Type B pancreatic cell (in vitro differentiated cells): ENCODE measurements at regions not wholly inside any gene's neighbourhood (a gene's known extent, or its start where the extent isn't known, plus 50 kb on each side); places are given as distances from the start of the nearest gene placed in this dataset.
"Not testable (repeated sequence)": the region's sequence is repeated elsewhere in the genome, so short reads cannot be mapped to it uniquely, and the experiment has no call there.

Experiments used
- DNase-seq: peaks from one replicate; pipeline ENCODE4 v3.0.0; 2021; ENCODE audit warnings: mixed read lengths; ENCODE audit not compliant: unreplicated experiment; ENCODE audit errors: extremely low spot score
- H3K27ac Mint-ChIP-seq: 2 replicates; pipeline ENCODE4 v1.8.0; 2021; ENCODE audit warnings: mild to moderate bottlenecking, mixed read lengths
- H3K27me3 Mint-ChIP-seq: 2 replicates; pipeline ENCODE4 v1.8.0; 2021; ENCODE audit warnings: mixed read lengths
- H3K36me3 Mint-ChIP-seq: 2 replicates; pipeline ENCODE4 v1.8.0; 2021; ENCODE audit warnings: mixed read lengths
- H3K4me1 Mint-ChIP-seq: one replicate; pipeline ENCODE4 v1.8.0; 2021; ENCODE audit warnings: mixed read lengths; ENCODE audit not compliant: unreplicated experiment
- H3K4me3 Mint-ChIP-seq: 2 replicates; pipeline ENCODE4 v1.8.0; 2021; ENCODE audit warnings: mild to moderate bottlenecking, mixed read lengths
- H3K9me3 Mint-ChIP-seq: 2 replicates; pipeline ENCODE4 v1.8.0; 2021; ENCODE audit warnings: mixed read lengths
- CTCF ChIP-seq: fragments of 200-600 bp; sonication (generic); conservative IDR thresholded peaks from 2 replicates; pipeline ENCODE4 v1.5.0; 2021; ENCODE audit warnings: antibody characterized with exemption, mild to moderate bottlenecking

- Mint-ChIP-seq H3K36me3 (no peaks in the 10 kb centered on the region), H3K27me3 (no peaks in the 10 kb centered on the region), H3K4me1 (no peaks in the 10 kb centered on the region), H3K27ac (no peak overlapping the region), H3K4me3 (no peak overlapping the region), H3K9me3 (peaks cover 2% of the 10 kb centered on the region)
- DNase-seq: no peak
- TF ChIP-seq CTCF: no peak
Observed at GRCh38 chr2:111246620-111247061, 125.9 kb downstream of the BCL2L11 start.

GRCh38 chr2:111247491-111247890 is 126.8 kb downstream of the BCL2L11 start:
- no peaks in the 10 kb centered on the region for H3K36me3 Mint-ChIP-seq
- H3K27ac Mint-ChIP-seq: no peak overlapping the region
- H3K9me3 Mint-ChIP-seq: peaks cover 10% of the 10 kb centered on the region
- H3K27me3 Mint-ChIP-seq: no peaks in the 10 kb centered on the region
- no peak for DNase-seq
- no peak overlapping the region for H3K4me3 Mint-ChIP-seq
- H3K4me1 Mint-ChIP-seq: no peaks in the 10 kb centered on the region
- TF ChIP-seq CTCF: no peak

- no peak for DNase-seq
- TF ChIP-seq CTCF: no peak
- H3K27ac Mint-ChIP-seq: no peak overlapping the region
- no peaks in the 10 kb centered on the region for H3K27me3 Mint-ChIP-seq
- no peaks in the 10 kb centered on the region for H3K4me1 Mint-ChIP-seq
- no peaks in the 10 kb centered on the region for H3K36me3 Mint-ChIP-seq
- no peak overlapping the region for H3K4me3 Mint-ChIP-seq
- H3K9me3 Mint-ChIP-seq: peaks cover 15% of the 10 kb centered on the region
Observed at GRCh38 chr2:111249806-111250205, 129.1 kb downstream of the BCL2L11 start.

GRCh38 chr2:111250448-111251030 is 129.8 kb downstream of the BCL2L11 start:
- Mint-ChIP-seq H3K36me3 (no peaks in the 10 kb centered on the region), H3K4me3 (no peak overlapping the region), H3K9me3 (peaks cover 15% of the 10 kb centered on the region), H3K27ac (no peak overlapping the region), H3K27me3 (no peaks in the 10 kb centered on the region), H3K4me1 (no peaks in the 10 kb centered on the region)
- TF ChIP-seq CTCF: no peak
- no peak for DNase-seq

GRCh38 chr2:111251711-111252110 is 131.0 kb downstream of the BCL2L11 start:
- H3K4me1 Mint-ChIP-seq: no peaks in the 10 kb centered on the region
- DNase-seq: no peak
- H3K4me3 Mint-ChIP-seq: no peak overlapping the region
- no peaks in the 10 kb centered on the region for H3K27me3 Mint-ChIP-seq
- peaks cover 15% of the 10 kb centered on the region for H3K9me3 Mint-ChIP-seq
- no peak for TF ChIP-seq CTCF
- H3K36me3 Mint-ChIP-seq: no peaks in the 10 kb centered on the region
- H3K27ac Mint-ChIP-seq: no peak overlapping the region

- no peak overlapping the region for H3K27ac Mint-ChIP-seq
- no peaks in the 10 kb centered on the region for H3K27me3 Mint-ChIP-seq
- peaks cover 15% of the 10 kb centered on the region for H3K9me3 Mint-ChIP-seq
- H3K36me3 Mint-ChIP-seq: no peaks in the 10 kb centered on the region
- TF ChIP-seq CTCF: no peak
- no peaks in the 10 kb centered on the region for H3K4me1 Mint-ChIP-seq
- DNase-seq: no peak
- H3K4me3 Mint-ChIP-seq: no peak overlapping the region
Observed at GRCh38 chr2:111252436-111252835, 131.7 kb downstream of the BCL2L11 start.

GRCh38 chr2:111254916-111255315 is 134.2 kb downstream of the BCL2L11 start:
- not testable (repeated sequence) for DNase-seq, H3K27ac Mint-ChIP-seq, H3K36me3 Mint-ChIP-seq, H3K4me1 Mint-ChIP-seq, H3K4me3 Mint-ChIP-seq, H3K27me3 Mint-ChIP-seq
- H3K9me3 Mint-ChIP-seq: peaks cover 19% of the 10 kb centered on the region

GRCh38 chr2:111256628-111257027 is 135.9 kb downstream of the BCL2L11 start:
- H3K27ac Mint-ChIP-seq, DNase-seq, H3K27me3 Mint-ChIP-seq, H3K36me3 Mint-ChIP-seq, H3K4me1 Mint-ChIP-seq, H3K4me3 Mint-ChIP-seq: not testable (repeated sequence)
- peaks cover 17% of the 10 kb centered on the region for H3K9me3 Mint-ChIP-seq
